ENCODE measurements at regions not wholly inside any gene's neighbourhood (a gene's known extent, or its start where the extent isn't known, plus 50 kb on each side); places are given as distances from the start of the nearest gene placed in this dataset.

DNA sequence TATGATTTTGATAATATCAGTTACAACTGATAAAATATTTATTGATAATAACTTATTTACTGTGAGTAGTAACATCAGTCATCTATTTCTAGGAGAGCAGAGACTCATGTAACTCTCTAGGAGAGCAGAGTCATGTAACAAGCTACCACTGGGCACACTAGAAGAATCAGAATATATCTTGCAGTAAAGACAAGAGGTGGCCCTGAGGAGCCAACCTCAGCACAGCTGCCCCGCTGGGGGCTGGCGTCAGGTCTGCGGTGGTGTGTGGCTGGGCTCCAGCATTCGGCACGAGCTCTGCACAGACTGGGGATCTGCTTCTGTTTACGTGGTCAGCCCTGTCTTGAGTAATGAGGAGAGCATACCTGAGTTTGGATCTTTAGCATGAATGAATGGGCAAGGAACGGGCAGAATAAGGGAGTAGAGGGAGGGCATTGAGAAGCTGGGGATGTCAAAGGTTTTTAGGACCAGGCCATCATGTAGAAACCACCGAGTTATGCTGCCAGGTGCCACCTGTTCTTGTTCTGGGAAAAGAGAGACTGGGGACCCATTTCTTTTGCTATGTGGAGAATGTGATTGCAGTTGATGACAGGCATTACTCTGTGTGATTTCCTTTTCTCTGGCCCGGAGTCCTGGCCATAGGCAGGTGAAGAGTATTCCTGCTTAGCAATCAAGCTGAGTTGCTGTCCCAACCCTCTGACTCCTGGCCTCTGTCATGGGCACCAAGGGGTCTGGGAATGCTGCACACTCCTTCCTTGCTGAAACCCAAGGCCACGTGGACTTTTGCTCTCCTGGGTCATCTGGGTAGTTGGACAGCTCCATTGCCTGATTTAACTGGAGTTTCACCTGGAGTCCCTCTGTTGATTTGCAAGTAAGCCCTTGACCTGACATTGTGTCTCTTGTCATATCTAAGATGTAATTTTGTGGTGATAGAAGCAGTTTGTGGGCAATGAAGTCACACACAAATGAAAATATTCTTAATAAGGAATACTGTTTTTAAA is 50.9 kb upstream of the HEPHL1 start:
- CTCF ChIA-PET = no interaction called here
- no peak for DNase-seq
- peaks cover 2% of the 10 kb centered on the region for H3K9me3 Mint-ChIP-seq
- no peaks in the 10 kb centered on the region for H3K36me3 Mint-ChIP-seq (ENCODE audit: low read depth)
- H3K27me3 Mint-ChIP-seq (ENCODE audit: low read depth) = peaks cover 8% of the 10 kb centered on the region
- no peaks in the 10 kb centered on the region for H3K4me1 Mint-ChIP-seq (ENCODE audit: low read depth)
- intact Hi-C loops (cut with micrococcal nuclease) = no loop called here
- H3K27ac Mint-ChIP-seq = no peak overlapping the region
- no peak overlapping the region for H3K4me3 Mint-ChIP-seq

All from activated naive CD4-positive, alpha-beta T cell treated with anti-CD3 and anti-CD28 coated beads for 36 hours (primary cell).